Upper lobe of left lung (tissue), 6 donors: ENCODE measurements at regions not wholly inside any gene's neighbourhood (a gene's known extent, or its start where the extent isn't known, plus 50 kb on each side); places are given as distances from the start of the nearest gene placed in this dataset.

Source experiments
- ATAC-seq, 2 donors: fragments of 200-7000 bp; cut with Tn5 transposase; one replicate each; pipeline ENCODE4 v1.9.1; 2022; ENCODE audit warnings: mild to moderate bottlenecking in 2 of 2, moderate library complexity in 2 of 2; ENCODE audit not compliant: low FRiP score in 2 of 2
- DNase-seq, 2 donors: peaks; one replicate each; pipeline ENCODE4 v3.0.0-alpha.2; 2019 to 2020
- H3K27ac ChIP-seq, 4 donors: fragments of 200-600 bp; sonication (generic); one replicate each; pipeline ENCODE4 v1.5.1; 2016 to 2019
- H3K27me3 ChIP-seq, 4 donors: fragments of 200-600 bp; sonication (generic); one replicate each; pipeline ENCODE4 v1.5.1; 2017 to 2019
- H3K36me3 ChIP-seq, 4 donors: fragments of 200-600 bp; sonication (generic); one replicate each; pipeline ENCODE4 v1.5.1; 2016 to 2019
- H3K4me1 ChIP-seq, 4 donors: fragments of 200-600 bp; sonication (generic); one replicate each; pipeline ENCODE4 v1.5.1; 2018 to 2019
- H3K4me3 ChIP-seq, 4 donors: fragments of 200-600 bp; sonication (generic); one replicate each; pipeline ENCODE4 v1.5.1; 2017 to 2019; ENCODE audit warnings: mild to moderate bottlenecking in 2 of 4, moderate library complexity in 1 of 4
- H3K9me3 ChIP-seq, 4 donors: fragments of 200-600 bp; sonication (generic); one replicate each; pipeline ENCODE4 v1.5.1; 2018 to 2019
- EP300 ChIP-seq, 4 donors: sonication (generic); formaldehyde crosslinking; IDR thresholded peaks; one replicate each; pipeline ENCODE4 v1.5.1; 2017; ENCODE audit warnings: antibody characterized with exemption in 4 of 4, control low read depth in 2 of 4
- POLR2A ChIP-seq, 4 donors: fragments of 450-650 bp; IDR thresholded peaks; one replicate each; pipeline ENCODE4 v1.5.1; 2016 to 2017; ENCODE audit warnings: antibody characterized with exemption in 4 of 4, mild to moderate bottlenecking in 2 of 4
- POLR2AphosphoS5 ChIP-seq, 2 donors: sonication (generic); formaldehyde crosslinking; IDR thresholded peaks; one replicate each; pipeline ENCODE4 v1.5.1; 2017; ENCODE audit warnings: antibody characterized with exemption in 2 of 2
- WGBS, 2 donors: methylation state at CpG; one replicate each; pipeline ENCODE4 v1.1.5; 2017 to 2018; 5-methylcytosine and 5-hydroxymethylcytosine counted together
- TF ChIP-seq, protein P1 (sequence below), 6 experiments: fragments of 450-650 bp in 4 of 6; fragments of 200-600 bp in 2 of 6; sonication (generic) in 2 of 6; IDR thresholded peaks; one replicate each; pipeline ENCODE4 v1.5.1; 2016 to 2019; ENCODE audit warnings: antibody characterized with exemption in 6 of 6
- donor health status: DM: no; HTN: no; CAD: no; lungs with moderate emphysema.
- donor health status: DM: no; HTN: yes; CAD: no; lungs with severe emphysema.

DNA sequence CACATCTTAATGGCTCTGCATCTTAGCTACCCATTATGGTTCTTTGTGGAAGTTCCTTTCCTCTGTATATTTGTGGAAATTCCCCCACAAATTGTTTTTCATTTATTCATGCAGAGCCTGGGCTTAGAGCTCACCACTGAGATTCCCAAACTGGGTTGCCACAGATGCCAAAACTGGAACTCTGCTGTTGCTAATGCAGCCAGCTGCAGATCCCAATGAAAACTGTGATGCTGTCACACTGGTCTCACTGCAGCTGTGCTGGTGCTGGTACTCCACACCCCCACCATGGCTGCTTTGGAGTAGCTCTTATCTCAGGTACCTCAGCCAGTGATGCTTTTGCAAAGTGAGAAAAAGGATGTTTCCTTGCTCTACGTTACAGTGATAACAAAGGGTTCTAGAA is 87.7 kb downstream of the DCK start:
- H3K27me3 ChIP-seq, result no peaks in the 10 kb centered on the region
- no peaks in the 10 kb centered on the region for H3K4me1 ChIP-seq
- no peaks in the 10 kb centered on the region for H3K9me3 ChIP-seq
- H3K4me3 ChIP-seq, result no peak overlapping the region
- H3K36me3 ChIP-seq, result no peaks in the 10 kb centered on the region
- 72 to 75% methylated on average over 1 of the region's 1 CpG for WGBS, 2 donors
- ATAC-seq, result no peak
- H3K27ac ChIP-seq, result no peak overlapping the region
- DNase-seq, result no peak
- no peak for TF ChIP-seq POLR2A (IDR thresholded peaks at IDR 0.05)

DNA sequence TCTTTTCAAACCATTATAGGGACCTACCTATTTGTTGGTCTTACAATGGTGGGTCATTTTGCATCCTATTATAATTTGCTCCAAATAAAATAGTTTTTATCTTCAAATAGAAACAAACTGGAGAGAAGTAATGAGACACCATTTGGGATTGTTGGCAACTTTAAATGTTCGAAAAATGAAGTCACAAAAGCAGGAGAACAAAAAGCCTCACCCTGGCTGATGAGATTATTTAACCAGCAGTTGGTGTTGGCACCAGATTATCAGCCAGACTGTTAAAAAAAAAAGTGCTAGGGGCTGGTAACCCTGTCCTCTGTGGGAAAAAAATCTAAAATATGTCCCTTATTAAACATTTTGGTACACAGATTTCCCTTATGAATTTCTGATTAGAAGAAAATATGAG is 100.3 kb downstream of the DCK start:
- WGBS, 2 donors, result 71 to 74% methylated on average over 1 of the region's 1 CpG

DNA sequence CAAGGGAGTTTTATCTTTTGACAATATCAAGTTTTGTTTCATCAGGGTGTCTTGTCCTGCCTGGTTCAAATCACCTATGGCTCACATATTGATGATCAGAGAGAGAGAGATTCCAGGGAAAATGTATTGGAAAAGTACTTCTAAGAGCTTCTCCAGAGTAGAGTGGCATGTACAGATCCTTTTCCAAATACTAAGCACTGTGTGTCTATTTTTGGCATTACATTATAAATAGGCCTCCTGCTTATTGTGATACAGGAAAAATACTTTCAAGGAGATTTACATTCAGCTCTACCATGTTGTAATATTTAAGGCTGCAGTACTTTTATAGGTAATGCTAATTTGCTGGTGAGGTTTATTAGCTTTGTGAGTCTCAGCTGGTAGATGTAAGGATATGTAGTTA is 100.8 kb downstream of the DCK start:
- Histone ChIP-seq H3K36me3 (no peaks in the 10 kb centered on the region), H3K4me3 (no peak overlapping the region), H3K4me1 (peaks cover 0 to 5% (median 0%) of the 10 kb centered on the region in 4 donors), H3K9me3 (no peaks in the 10 kb centered on the region), H3K27ac (no peak overlapping the region), H3K27me3 (no peaks in the 10 kb centered on the region)
- no peak for TF ChIP-seq POLR2A (IDR thresholded peaks at IDR 0.05)
- TF ChIP-seq POLR2AphosphoS5 (IDR thresholded peaks at IDR 0.05), result no peak
- no peak for TF ChIP-seq EP300 (IDR thresholded peaks at IDR 0.05)
- TF ChIP-seq, protein P1, sequence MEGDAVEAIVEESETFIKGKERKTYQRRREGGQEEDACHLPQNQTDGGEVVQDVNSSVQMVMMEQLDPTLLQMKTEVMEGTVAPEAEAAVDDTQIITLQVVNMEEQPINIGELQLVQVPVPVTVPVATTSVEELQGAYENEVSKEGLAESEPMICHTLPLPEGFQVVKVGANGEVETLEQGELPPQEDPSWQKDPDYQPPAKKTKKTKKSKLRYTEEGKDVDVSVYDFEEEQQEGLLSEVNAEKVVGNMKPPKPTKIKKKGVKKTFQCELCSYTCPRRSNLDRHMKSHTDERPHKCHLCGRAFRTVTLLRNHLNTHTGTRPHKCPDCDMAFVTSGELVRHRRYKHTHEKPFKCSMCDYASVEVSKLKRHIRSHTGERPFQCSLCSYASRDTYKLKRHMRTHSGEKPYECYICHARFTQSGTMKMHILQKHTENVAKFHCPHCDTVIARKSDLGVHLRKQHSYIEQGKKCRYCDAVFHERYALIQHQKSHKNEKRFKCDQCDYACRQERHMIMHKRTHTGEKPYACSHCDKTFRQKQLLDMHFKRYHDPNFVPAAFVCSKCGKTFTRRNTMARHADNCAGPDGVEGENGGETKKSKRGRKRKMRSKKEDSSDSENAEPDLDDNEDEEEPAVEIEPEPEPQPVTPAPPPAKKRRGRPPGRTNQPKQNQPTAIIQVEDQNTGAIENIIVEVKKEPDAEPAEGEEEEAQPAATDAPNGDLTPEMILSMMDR (IDR thresholded peaks at IDR 0.05), result no peak
- DNase-seq, result no peak
- ATAC-seq, result no peak

More for the DNA sequence above, 100.3 kb downstream of the DCK start:
- H3K36me3 ChIP-seq, result no peaks in the 10 kb centered on the region
- no peak for ATAC-seq
- H3K4me1 ChIP-seq, result peaks cover 0 to 5% (median 0%) of the 10 kb centered on the region in 4 donors
- no peaks in the 10 kb centered on the region for H3K9me3 ChIP-seq
- H3K27me3 ChIP-seq, result no peaks in the 10 kb centered on the region
- DNase-seq, result no peak
- TF ChIP-seq, protein P1 (IDR thresholded peaks at IDR 0.05), result no peak
- TF ChIP-seq POLR2A (IDR thresholded peaks at IDR 0.05) (no peak), POLR2AphosphoS5 (IDR thresholded peaks at IDR 0.05) (no peak), EP300 (IDR thresholded peaks at IDR 0.05) (no peak)
- no peak overlapping the region for H3K4me3 ChIP-seq
- H3K27ac ChIP-seq, result no peak overlapping the region

DNA sequence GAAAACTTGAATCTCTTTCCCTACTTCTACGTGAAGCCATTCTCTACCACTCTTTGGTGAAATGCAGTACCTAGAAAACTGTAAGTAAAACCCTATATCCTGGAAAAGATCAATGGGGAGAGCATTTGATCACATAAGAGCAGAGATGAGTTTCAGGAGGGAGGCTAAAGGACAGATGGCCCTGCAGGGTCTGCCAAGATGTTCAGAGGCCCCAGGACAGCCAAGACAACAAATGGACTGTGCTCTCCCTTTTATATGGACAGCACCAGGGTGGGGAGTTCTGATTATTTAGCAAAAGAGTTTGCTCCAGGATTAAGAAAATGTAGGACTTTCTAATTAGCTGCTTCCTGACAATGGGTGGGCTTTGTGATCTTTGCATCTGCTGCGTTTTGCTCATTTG is 101.7 kb downstream of the DCK start:
- no peak overlapping the region for H3K4me3 ChIP-seq
- no peak for DNase-seq
- no peaks in the 10 kb centered on the region for H3K9me3 ChIP-seq
- 94 to 100% methylated on average over 2 of the region's 2 CpGs for WGBS, 2 donors
- no peaks in the 10 kb centered on the region for H3K36me3 ChIP-seq
- H3K27me3 ChIP-seq, result no peaks in the 10 kb centered on the region
- TF ChIP-seq, protein P1 (IDR thresholded peaks at IDR 0.05), result no peak
- TF ChIP-seq POLR2AphosphoS5 (IDR thresholded peaks at IDR 0.05) (no peak), POLR2A (IDR thresholded peaks at IDR 0.05) (no peak), EP300 (IDR thresholded peaks at IDR 0.05) (no peak)
- no peak overlapping the region for H3K27ac ChIP-seq
- ATAC-seq, result no peak
- H3K4me1 ChIP-seq, result peaks cover 0 to 5% (median 0%) of the 10 kb centered on the region in 4 donors

DNA sequence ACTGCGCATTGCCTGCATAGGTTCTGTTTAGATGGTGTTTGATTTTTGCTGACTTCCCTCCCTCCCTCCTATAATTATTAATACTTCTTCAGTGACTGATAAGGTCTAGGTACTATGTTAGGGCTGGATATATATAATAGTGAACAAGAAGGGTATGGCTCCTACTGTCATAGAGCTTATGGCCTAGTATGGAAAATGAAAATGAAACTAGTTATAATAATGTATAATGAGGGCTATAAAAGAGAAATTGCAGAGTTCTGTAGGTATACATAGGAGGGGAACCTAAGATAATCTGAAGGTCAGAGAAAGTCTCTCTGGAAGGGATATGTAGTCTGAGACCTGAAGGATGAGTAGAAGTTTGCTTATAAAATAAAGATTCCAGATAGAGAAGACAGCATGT is 102.1 kb downstream of the DCK start:
- Histone ChIP-seq H3K27ac (no peak overlapping the region), H3K4me1 (peaks cover 0 to 5% (median 0%) of the 10 kb centered on the region in 4 donors), H3K27me3 (no peaks in the 10 kb centered on the region), H3K36me3 (no peaks in the 10 kb centered on the region), H3K9me3 (no peaks in the 10 kb centered on the region), H3K4me3 (no peak overlapping the region)
- TF ChIP-seq POLR2AphosphoS5 (IDR thresholded peaks at IDR 0.05), result no peak
- no peak for TF ChIP-seq POLR2A (IDR thresholded peaks at IDR 0.05)
- TF ChIP-seq EP300 (IDR thresholded peaks at IDR 0.05), result no peak
- TF ChIP-seq, protein P1 (IDR thresholded peaks at IDR 0.05), result no peak
- DNase-seq, result no peak
- WGBS, 2 donors, result 92 to 100% methylated on average over 1 of the region's 1 CpG
- ATAC-seq, result no peak
